A549 (cell line): ENCODE measurements at regions not wholly inside any gene's neighbourhood (a gene's known extent, or its start where the extent isn't known, plus 50 kb on each side); places are given as distances from the start of the nearest gene placed in this dataset.

Source experiments
- ATAC-seq, 2 experiments: fragments of 200-7000 bp in 1 of 2; fragments of >200 bp in 1 of 2; cut with Nextera tagmentation in 1 of 2; cut with Tn5 transposase in 1 of 2; 3 replicates each; pipeline versions ENCODE4 v1.8.0 to v1.9.1; 2018 to 2020; ENCODE audit warnings: mild to moderate bottlenecking in 1 of 2, moderate library complexity in 1 of 2
- CTCF ChIA-PET: fragments of 300-600 bp; sonication (Branson Sonifier 250); formaldehyde crosslinking; extraction: SDS; loops from one replicate; lab custom pipeline; 2021; ENCODE audit warnings: antibody characterized with exemption, inconsistent platforms; lab: Yijun Ruan, JAX
- POLR2A ChIA-PET: fragments of 350-600 bp; formaldehyde crosslinking; extraction: SDS; loops from one replicate; lab custom pipeline; 2021; ENCODE audit warnings: antibody characterized with exemption, inconsistent platforms; lab: Yijun Ruan, JAX
- DNase-seq, 2 experiments: peaks; one replicate each; pipeline versions ENCODE4 v3.0.0 to v3.0.0-alpha.2; 2011 to 2016; ENCODE audit warnings: low read depth in 1 of 2, low spot score in 1 of 2
- FAIRE-seq: peaks from 2 replicates; lab custom pipeline; 2011; peaks lifted over from hg19 to GRCh38; lab: Jason Lieb, UNC
- H3K27ac ChIP-seq, 2 experiments: fragments of >200 bp; sonication (Bioruptor Twin); formaldehyde crosslinking; 3 replicates each; pipeline ENCODE4 v1.5.1; 2016 to 2017
- H3K4me1 ChIP-seq: fragments of >200 bp; sonication (Bioruptor Twin); formaldehyde crosslinking; 3 replicates; pipeline ENCODE4 v1.6.1; 2016
- H3K4me2 ChIP-seq: fragments of >200 bp; sonication (Bioruptor Twin); formaldehyde crosslinking; 3 replicates; pipeline ENCODE4 v1.6.1; 2016
- H3K4me3 ChIP-seq: fragments of >200 bp; sonication (Bioruptor Twin); formaldehyde crosslinking; 3 replicates; pipeline ENCODE4 v1.5.1; 2016
- H3K9me3 ChIP-seq: fragments of >200 bp; sonication (Bioruptor Twin); formaldehyde crosslinking; 3 replicates; pipeline ENCODE4 v1.6.1; 2016
- CBX2 ChIP-seq: fragments of 200-600 bp; sonication (generic); IDR thresholded peaks from 2 replicates; pipeline ENCODE4 v1.6.1; 2016; ENCODE audit warnings: low read depth, mild to moderate bottlenecking, borderline replicate concordance
- CEBPB ChIP-seq, 2 experiments: fragments of >200 bp in 1 of 2; sonication (Bioruptor Twin) in 1 of 2; formaldehyde crosslinking in 1 of 2; IDR thresholded peaks; 2 replicates each; pipeline ENCODE4 v1.6.1; 2012 to 2016
- CHD2 ChIP-seq: fragments of 150-350 bp; IDR thresholded peaks from 2 replicates; pipeline ENCODE4 v1.6.1; 2014; ENCODE audit warnings: low read length; ENCODE audit not compliant: partially characterized antibody
- CHD4 ChIP-seq: fragments of 200-600 bp; sonication (generic); IDR thresholded peaks from 2 replicates; pipeline ENCODE4 v1.6.1; 2016; ENCODE audit warnings: antibody characterized with exemption, mild to moderate bottlenecking, borderline replicate concordance
- EHF ChIP-seq: fragments of 250-450 bp; sonication (Bioruptor Pico); IDR thresholded peaks from 2 replicates; pipeline ENCODE4 v1.5.0; 2020; ENCODE audit warnings: mild to moderate bottlenecking
- EHMT2 ChIP-seq: fragments of 200-600 bp; sonication (generic); IDR thresholded peaks from 2 replicates; pipeline ENCODE4 v1.6.1; 2016; ENCODE audit warnings: antibody characterized with exemption, low read depth, mild to moderate bottlenecking, moderate library complexity
- FOSB ChIP-seq: fragments of 250-450 bp; sonication (Bioruptor Pico); IDR thresholded peaks from 2 replicates; pipeline ENCODE4 v1.5.0; 2020; ENCODE audit warnings: mild to moderate bottlenecking, moderate library complexity
- FOXS1 ChIP-seq: fragments of 250-450 bp; sonication (Bioruptor Pico); IDR thresholded peaks from 2 replicates; pipeline ENCODE4 v1.5.0; 2020; ENCODE audit warnings: mild to moderate bottlenecking, moderate library complexity
- GATA3 ChIP-seq: IDR thresholded peaks from 2 replicates; pipeline ENCODE4 v1.6.1; 2012; ENCODE audit warnings: borderline replicate concordance
- HDAC2 ChIP-seq: fragments of 200-600 bp; sonication (generic); IDR thresholded peaks from 2 replicates; pipeline ENCODE4 v1.6.1; 2016
- HEYL ChIP-seq: fragments of 250-450 bp; sonication (Bioruptor Pico); IDR thresholded peaks from 2 replicates; pipeline ENCODE4 v1.8.0; 2021; ENCODE audit warnings: mild to moderate bottlenecking, moderate library complexity
- HMGXB4 ChIP-seq: fragments of 250-450 bp; sonication (Bioruptor Pico); IDR thresholded peaks from 2 replicates; pipeline ENCODE4 v1.5.0; 2021; ENCODE audit warnings: mild to moderate bottlenecking, moderate library complexity, borderline replicate concordance
- HOXB13 ChIP-seq: fragments of 250-450 bp; sonication (Bioruptor Pico); IDR thresholded peaks from 2 replicates; pipeline ENCODE4 v1.5.0; 2020; ENCODE audit warnings: low read depth, mild to moderate bottlenecking, moderate library complexity
- HOXB5 ChIP-seq: fragments of 250-450 bp; sonication (Bioruptor Pico); IDR thresholded peaks from 2 replicates; pipeline ENCODE4 v1.5.0; 2020; ENCODE audit warnings: mild to moderate bottlenecking, moderate library complexity
- KDM1A ChIP-seq: fragments of 200-600 bp; sonication (generic); IDR thresholded peaks from 2 replicates; pipeline ENCODE4 v1.6.1; 2016; ENCODE audit warnings: low read depth, mild to moderate bottlenecking
- KDM5A ChIP-seq: fragments of 200-600 bp; sonication (generic); IDR thresholded peaks from 2 replicates; pipeline ENCODE4 v1.6.1; 2016; ENCODE audit warnings: antibody characterized with exemption, mild to moderate bottlenecking
- MAX ChIP-seq: IDR thresholded peaks from 2 replicates; pipeline ENCODE4 v1.6.1; 2012
- POLR2A ChIP-seq: IDR thresholded peaks from 2 replicates; pipeline ENCODE4 v1.6.1; 2012; ENCODE audit warnings: mild to moderate bottlenecking, low read length
- POLR2AphosphoS2 ChIP-seq: conservative IDR thresholded peaks from 2 replicates; pipeline ENCODE4 v1.6.1; 2012; ENCODE audit warnings: low read length, improper control_type of control experiment, inconsistent platforms
- RARB ChIP-seq: fragments of 250-450 bp; sonication (Bioruptor Pico); IDR thresholded peaks from 2 replicates; pipeline ENCODE4 v1.8.0; 2021; ENCODE audit warnings: mild to moderate bottlenecking, moderate library complexity
- ZFP36 ChIP-seq: fragments of 450-650 bp; IDR thresholded peaks from 2 replicates; pipeline ENCODE4 v1.6.1; 2014; ENCODE audit warnings: borderline replicate concordance; ENCODE audit not compliant: partially characterized antibody
- ZSCAN20 ChIP-seq: fragments of 250-450 bp; sonication (Bioruptor Pico); IDR thresholded peaks from 2 replicates; pipeline ENCODE4 v1.8.0; 2022; ENCODE audit warnings: mild to moderate bottlenecking, moderate library complexity
- WGBS: methylation state at CpG from one replicate; pipeline ENCODE4 v1.1.6; 2017; ENCODE audit errors: missing lambda C conversion rate; 5-methylcytosine and 5-hydroxymethylcytosine counted together
- TF ChIP-seq, protein P1 (sequence below): fragments of >200 bp; sonication (Bioruptor Twin); formaldehyde crosslinking; IDR thresholded peaks from 3 replicates; pipeline ENCODE4 v1.5.1; 2016
- TF ChIP-seq, protein P2 (sequence below): IDR thresholded peaks from 2 replicates; pipeline ENCODE4 v1.6.1; 2012; ENCODE audit warnings: low read depth, borderline replicate concordance

GRCh38 chr10:124230635-124231167 is 137.3 kb upstream of the CHST15 start:
- Histone ChIP-seq H3K27ac (no peak overlapping the region), H3K9me3 (peaks cover 9% of the 10 kb centered on the region), H3K4me1 (no peaks in the 10 kb centered on the region), H3K4me3 (no peak overlapping the region), H3K4me2 (no peak overlapping the region)
- TF ChIP-seq ZSCAN20 (CRISPR knock-in tag) (no peak), GATA3 (no peak), POLR2AphosphoS2 (no peak), HOXB13 (no peak), HOXB5 (CRISPR knock-in tag) (no peak), CHD4 (no peak)
- TF ChIP-seq, protein P1, sequence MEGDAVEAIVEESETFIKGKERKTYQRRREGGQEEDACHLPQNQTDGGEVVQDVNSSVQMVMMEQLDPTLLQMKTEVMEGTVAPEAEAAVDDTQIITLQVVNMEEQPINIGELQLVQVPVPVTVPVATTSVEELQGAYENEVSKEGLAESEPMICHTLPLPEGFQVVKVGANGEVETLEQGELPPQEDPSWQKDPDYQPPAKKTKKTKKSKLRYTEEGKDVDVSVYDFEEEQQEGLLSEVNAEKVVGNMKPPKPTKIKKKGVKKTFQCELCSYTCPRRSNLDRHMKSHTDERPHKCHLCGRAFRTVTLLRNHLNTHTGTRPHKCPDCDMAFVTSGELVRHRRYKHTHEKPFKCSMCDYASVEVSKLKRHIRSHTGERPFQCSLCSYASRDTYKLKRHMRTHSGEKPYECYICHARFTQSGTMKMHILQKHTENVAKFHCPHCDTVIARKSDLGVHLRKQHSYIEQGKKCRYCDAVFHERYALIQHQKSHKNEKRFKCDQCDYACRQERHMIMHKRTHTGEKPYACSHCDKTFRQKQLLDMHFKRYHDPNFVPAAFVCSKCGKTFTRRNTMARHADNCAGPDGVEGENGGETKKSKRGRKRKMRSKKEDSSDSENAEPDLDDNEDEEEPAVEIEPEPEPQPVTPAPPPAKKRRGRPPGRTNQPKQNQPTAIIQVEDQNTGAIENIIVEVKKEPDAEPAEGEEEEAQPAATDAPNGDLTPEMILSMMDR: no peak
- TF ChIP-seq, all 56 proteins: peak for 0
- POLR2A ChIA-PET: no interaction called here
- no peak for DNase-seq
- 43% methylated on average over 11 of the region's 11 CpGs for WGBS
- ATAC-seq: no peak
- FAIRE-seq: no peak
- CTCF ChIA-PET: interaction anchor here (1.3 kb wide), 2 partner anchors 159 to 236 kb away, joined by 3 to 4 read pairs; no protein-coding TSS in a partner anchor

GRCh38 chr10:124229989-124230634 is 136.7 kb upstream of the CHST15 start:
- Histone ChIP-seq H3K27ac (no peak overlapping the region), H3K4me2 (no peak overlapping the region), H3K4me3 (no peak overlapping the region), H3K9me3 (peaks cover 9% of the 10 kb centered on the region), H3K4me1 (no peaks in the 10 kb centered on the region)
- no peak for FAIRE-seq
- 40% methylated on average over 15 of the region's 15 CpGs for WGBS
- ChIA-PET POLR2A (no interaction called here), CTCF (no interaction called here)
- no peak for DNase-seq
- no peak for TF ChIP-seq ZSCAN20 (CRISPR knock-in tag)
- no peak for TF ChIP-seq KDM1A
- TF ChIP-seq CBX2: no peak
- no peak for TF ChIP-seq EHMT2
- no peak for TF ChIP-seq RARB (CRISPR knock-in tag)
- TF ChIP-seq, protein P2, sequence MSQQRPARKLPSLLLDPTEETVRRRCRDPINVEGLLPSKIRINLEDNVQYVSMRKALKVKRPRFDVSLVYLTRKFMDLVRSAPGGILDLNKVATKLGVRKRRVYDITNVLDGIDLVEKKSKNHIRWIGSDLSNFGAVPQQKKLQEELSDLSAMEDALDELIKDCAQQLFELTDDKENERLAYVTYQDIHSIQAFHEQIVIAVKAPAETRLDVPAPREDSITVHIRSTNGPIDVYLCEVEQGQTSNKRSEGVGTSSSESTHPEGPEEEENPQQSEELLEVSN: no peak
- TF ChIP-seq, protein P1: no peak
- TF ChIP-seq ZFP36: no peak
- TF ChIP-seq CEBPB (IDR thresholded peaks at IDR 0.05): no peak
- TF ChIP-seq MAX: no peak
- no peak for TF ChIP-seq HEYL (CRISPR knock-in tag)
- no peak for TF ChIP-seq HMGXB4
- TF ChIP-seq HDAC2: no peak
- no peak for TF ChIP-seq EHF (CRISPR knock-in tag)
- no peak for TF ChIP-seq FOSB (CRISPR knock-in tag)
- no peak for TF ChIP-seq POLR2A
- no peak for TF ChIP-seq KDM5A
- no peak for TF ChIP-seq CHD2
- TF ChIP-seq FOXS1 (CRISPR knock-in tag): no peak
- ATAC-seq: no peak
